Activated naive CD4-positive, alpha-beta T cell treated with anti-CD3 and anti-CD28 coated beads, Interleukin-2, amount 50 U/mL, for 24 hours (primary cell): ENCODE measurements at regions not wholly inside any gene's neighbourhood (a gene's known extent, or its start where the extent isn't known, plus 50 kb on each side); places are given as distances from the start of the nearest gene placed in this dataset.

ENCODE experiments used
- H3K27ac Mint-ChIP-seq: one replicate; pipeline ENCODE4 v1.8.0; 2021; ENCODE audit warnings: mild to moderate bottlenecking, mixed read lengths
- H3K27me3 Mint-ChIP-seq: one replicate; pipeline ENCODE4 v1.8.0; 2021; ENCODE audit warnings: mixed read lengths
- H3K36me3 Mint-ChIP-seq: one replicate; pipeline ENCODE4 v1.8.0; 2021; ENCODE audit warnings: mixed read lengths
- H3K4me1 Mint-ChIP-seq: one replicate; pipeline ENCODE4 v1.8.0; 2021; ENCODE audit warnings: mixed read lengths
- H3K4me3 Mint-ChIP-seq: one replicate; pipeline ENCODE4 v1.8.0; 2021; ENCODE audit warnings: mild to moderate bottlenecking, mixed read lengths
- H3K9me3 Mint-ChIP-seq: one replicate; pipeline ENCODE4 v1.8.0; 2021; ENCODE audit warnings: mixed read lengths

GRCh38 chr3:25117005-25117593, 311.0 kb upstream of the RARB start:
- no peaks in the 10 kb centered on the region for H3K36me3 Mint-ChIP-seq
- no peak overlapping the region for H3K4me3 Mint-ChIP-seq
- no peaks in the 10 kb centered on the region for H3K4me1 Mint-ChIP-seq
- H3K27ac Mint-ChIP-seq, result no peak overlapping the region
- H3K27me3 Mint-ChIP-seq, result no peaks in the 10 kb centered on the region
- H3K9me3 Mint-ChIP-seq, result peaks cover 8% of the 10 kb centered on the region

DNA sequence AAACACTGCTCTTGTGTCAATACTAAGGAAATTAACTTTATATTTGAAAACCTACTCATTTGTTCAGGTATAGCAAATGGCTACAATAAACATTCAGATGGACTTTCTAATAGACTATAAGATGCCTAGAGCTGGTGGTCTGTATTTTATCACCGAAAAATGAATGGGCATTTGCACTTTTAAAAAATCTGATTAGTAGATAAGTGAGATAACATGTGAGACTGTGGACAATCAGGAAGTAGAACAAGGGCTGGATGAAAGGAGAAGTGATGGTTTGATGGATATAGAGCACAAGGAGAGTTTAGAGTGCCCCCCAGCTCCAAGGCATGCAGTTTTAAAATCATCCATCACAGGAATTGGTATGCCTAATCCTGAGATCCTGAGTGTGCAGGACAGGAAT, 308.4 kb upstream of the RARB start:
- no peaks in the 10 kb centered on the region for H3K4me1 Mint-ChIP-seq
- H3K36me3 Mint-ChIP-seq, result no peaks in the 10 kb centered on the region
- H3K9me3 Mint-ChIP-seq, result peaks cover 5% of the 10 kb centered on the region
- H3K4me3 Mint-ChIP-seq, result no peak overlapping the region
- no peak overlapping the region for H3K27ac Mint-ChIP-seq
- no peaks in the 10 kb centered on the region for H3K27me3 Mint-ChIP-seq

DNA sequence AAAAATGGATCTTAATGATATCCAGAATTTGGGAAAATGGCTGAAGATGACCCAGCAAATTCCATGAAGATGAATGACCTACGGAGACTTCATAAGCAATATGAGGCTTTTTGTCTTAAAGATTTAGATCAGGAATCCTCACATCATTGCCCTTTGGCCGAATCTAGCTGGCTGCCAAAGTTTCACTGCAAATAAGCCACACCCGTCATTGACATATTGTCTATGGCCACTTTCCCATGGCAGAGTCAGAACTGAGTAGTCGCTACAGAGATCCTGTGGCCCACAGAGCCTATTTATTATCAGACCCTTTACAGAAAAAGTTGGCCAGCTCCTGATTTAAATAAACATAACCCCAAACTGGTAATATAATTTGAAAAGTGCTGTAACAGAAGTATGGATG, 307.4 kb upstream of the RARB start:
- Mint-ChIP-seq H3K27ac (no peak overlapping the region), H3K4me3 (no peak overlapping the region), H3K27me3 (no peaks in the 10 kb centered on the region)

GRCh38 chr3:25125201-25125600, 302.9 kb upstream of the RARB start:
- Mint-ChIP-seq H3K4me1 (no peaks in the 10 kb centered on the region), H3K4me3 (no peak overlapping the region), H3K9me3 (peaks cover 13% of the 10 kb centered on the region), H3K27ac (no peak overlapping the region), H3K36me3 (no peaks in the 10 kb centered on the region), H3K27me3 (no peaks in the 10 kb centered on the region)

More for the DNA sequence above, 307.4 kb upstream of the RARB start:
- Mint-ChIP-seq H3K9me3 (peaks cover 11% of the 10 kb centered on the region), H3K4me1 (no peaks in the 10 kb centered on the region), H3K36me3 (no peaks in the 10 kb centered on the region)

- H3K4me3 Mint-ChIP-seq, result no peak overlapping the region
- no peaks in the 10 kb centered on the region for H3K36me3 Mint-ChIP-seq
- no peaks in the 10 kb centered on the region for H3K4me1 Mint-ChIP-seq
- H3K9me3 Mint-ChIP-seq, result peaks cover 19% of the 10 kb centered on the region
- H3K27me3 Mint-ChIP-seq, result no peaks in the 10 kb centered on the region
- H3K27ac Mint-ChIP-seq, result no peak overlapping the region
These were observed 299.3 kb upstream of the RARB start for GRCh38 chr3:25128735-25129134.

GRCh38 chr3:25130724-25131520, 297.1 kb upstream of the RARB start:
- Mint-ChIP-seq H3K4me1 (no peaks in the 10 kb centered on the region), H3K9me3 (peaks cover 13% of the 10 kb centered on the region), H3K36me3 (no peaks in the 10 kb centered on the region), H3K4me3 (no peak overlapping the region), H3K27me3 (no peaks in the 10 kb centered on the region), H3K27ac (no peak overlapping the region)

DNA sequence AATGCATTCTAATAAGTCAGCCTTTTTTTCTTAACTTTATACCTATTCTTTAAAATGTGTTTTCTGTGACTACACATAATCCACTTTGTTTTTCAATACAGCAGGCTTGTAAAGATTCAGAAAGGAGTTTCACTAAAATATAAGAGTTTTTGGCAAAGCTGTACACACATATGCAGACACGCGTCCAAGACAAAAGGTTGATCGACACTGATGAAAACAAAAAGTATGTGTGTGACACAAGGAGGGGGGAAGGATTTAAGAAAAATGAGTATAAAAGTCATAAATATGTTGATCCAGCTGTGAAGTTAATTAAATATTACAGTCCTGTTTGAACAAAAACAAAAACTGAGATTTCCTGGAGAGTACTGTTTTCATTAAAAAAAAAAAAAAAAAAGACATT, 294.5 kb upstream of the RARB start:
- Mint-ChIP-seq H3K4me1 (no peaks in the 10 kb centered on the region), H3K27me3 (no peaks in the 10 kb centered on the region), H3K27ac (peak overlapping the region; percentile 14), H3K4me3 (no peak overlapping the region), H3K36me3 (no peaks in the 10 kb centered on the region), H3K9me3 (peaks cover 6% of the 10 kb centered on the region)

DNA sequence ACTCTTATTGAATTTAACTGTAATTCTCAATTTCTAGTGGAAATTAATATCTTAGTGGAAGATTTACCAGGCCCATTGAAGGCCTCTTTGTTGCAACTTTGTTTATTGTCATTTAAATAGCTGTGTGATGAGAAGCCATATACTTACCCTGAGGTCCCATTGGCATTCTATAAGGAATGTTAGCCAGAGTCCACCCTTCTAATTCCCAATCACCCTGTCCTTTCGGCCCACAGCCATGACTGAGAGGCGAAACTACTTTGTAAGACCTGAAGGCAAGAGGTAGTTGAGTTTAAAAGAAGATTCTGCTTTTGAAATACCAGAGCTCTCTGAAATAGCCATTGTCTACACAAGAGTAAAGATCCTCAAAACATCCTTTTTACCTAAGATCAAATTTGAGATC, 290.5 kb upstream of the RARB start:
- Mint-ChIP-seq H3K9me3 (no peaks in the 10 kb centered on the region), H3K4me1 (no peaks in the 10 kb centered on the region), H3K27ac (no peak overlapping the region), H3K36me3 (no peaks in the 10 kb centered on the region), H3K27me3 (no peaks in the 10 kb centered on the region), H3K4me3 (no peak overlapping the region)

GRCh38 chr3:25139267-25139666, 288.8 kb upstream of the RARB start:
- Mint-ChIP-seq H3K4me1 (no peaks in the 10 kb centered on the region), H3K4me3 (no peak overlapping the region), H3K36me3 (no peaks in the 10 kb centered on the region), H3K27ac (no peak overlapping the region), H3K27me3 (no peaks in the 10 kb centered on the region), H3K9me3 (no peaks in the 10 kb centered on the region)

DNA sequence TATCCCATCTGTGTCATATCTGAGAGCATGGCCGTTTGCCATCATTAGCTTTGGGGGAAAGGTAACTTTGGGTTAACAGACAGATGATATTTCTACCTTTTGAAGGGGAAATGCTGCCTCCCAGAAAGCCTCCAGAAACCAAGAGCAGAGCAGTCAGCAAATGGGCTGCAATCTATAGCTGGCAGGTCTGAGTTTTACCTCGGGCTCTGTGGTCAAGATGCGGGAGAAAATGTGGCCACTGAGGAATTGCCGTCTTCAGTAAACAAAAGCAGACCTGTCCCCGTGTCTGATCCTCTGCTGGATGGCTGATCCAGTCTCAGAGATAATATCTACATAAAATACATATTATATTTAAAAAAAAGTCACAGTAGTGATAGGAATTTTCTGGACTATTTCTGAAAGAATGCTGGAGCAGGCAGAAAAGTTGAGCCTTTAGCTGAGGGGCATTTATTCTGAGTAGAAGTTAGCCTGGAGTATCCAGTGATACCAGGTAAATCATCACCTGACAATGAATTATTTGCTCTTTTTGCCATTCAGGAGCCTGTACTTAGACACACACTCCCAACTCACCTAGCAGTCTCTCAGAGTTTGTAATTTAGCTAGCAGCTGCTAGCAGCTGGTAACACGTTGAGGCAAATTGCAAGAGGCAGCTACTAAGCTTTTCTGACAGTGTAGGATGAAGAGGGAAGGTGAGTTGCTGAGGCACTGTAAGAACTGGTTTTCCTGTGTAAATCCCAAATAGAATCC, 285.3 kb upstream of the RARB start:
- H3K4me1 Mint-ChIP-seq, result no peaks in the 10 kb centered on the region
- H3K27ac Mint-ChIP-seq, result no peak overlapping the region
- no peak overlapping the region for H3K4me3 Mint-ChIP-seq
- peaks cover 2% of the 10 kb centered on the region for H3K27me3 Mint-ChIP-seq
- no peaks in the 10 kb centered on the region for H3K36me3 Mint-ChIP-seq
- H3K9me3 Mint-ChIP-seq, result no peaks in the 10 kb centered on the region

- peaks cover 2% of the 10 kb centered on the region for H3K27me3 Mint-ChIP-seq
- H3K9me3 Mint-ChIP-seq, result no peaks in the 10 kb centered on the region
- no peaks in the 10 kb centered on the region for H3K36me3 Mint-ChIP-seq
- no peak overlapping the region for H3K4me3 Mint-ChIP-seq
- H3K27ac Mint-ChIP-seq, result no peak overlapping the region
- H3K4me1 Mint-ChIP-seq, result no peaks in the 10 kb centered on the region
These were observed 284.6 kb upstream of the RARB start for GRCh38 chr3:25143356-25144025.

GRCh38 chr3:25144430-25144829, 283.6 kb upstream of the RARB start:
- H3K9me3 Mint-ChIP-seq, result no peaks in the 10 kb centered on the region
- peaks cover 2% of the 10 kb centered on the region for H3K27me3 Mint-ChIP-seq
- H3K4me1 Mint-ChIP-seq, result no peaks in the 10 kb centered on the region
- H3K27ac Mint-ChIP-seq, result no peak overlapping the region
- no peak overlapping the region for H3K4me3 Mint-ChIP-seq
- H3K36me3 Mint-ChIP-seq, result no peaks in the 10 kb centered on the region

- no peaks in the 10 kb centered on the region for H3K4me1 Mint-ChIP-seq
- no peak overlapping the region for H3K27ac Mint-ChIP-seq
- H3K4me3 Mint-ChIP-seq, result no peak overlapping the region
These were observed 282.9 kb upstream of the RARB start for GRCh38 chr3:25145176-25145575.

DNA sequence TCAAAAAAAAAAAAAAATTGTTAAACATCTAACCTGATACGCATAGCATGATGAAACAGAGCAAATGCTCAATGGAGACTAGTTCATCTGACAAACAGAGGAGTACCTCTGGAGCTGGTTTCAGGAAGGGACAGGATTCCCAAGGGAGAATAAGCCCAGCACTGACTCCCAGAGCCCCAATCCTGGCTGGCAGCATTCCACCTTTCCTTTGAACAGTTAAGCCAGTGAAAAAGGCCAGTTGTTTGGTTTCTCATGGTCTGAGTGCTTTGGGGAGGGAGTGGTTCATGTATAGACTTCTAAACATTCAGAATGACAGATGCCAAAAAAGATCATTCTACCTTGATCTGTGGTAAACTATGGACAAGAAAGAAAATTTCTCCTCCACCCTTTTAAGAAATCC, 277.9 kb upstream of the RARB start:
- H3K9me3 Mint-ChIP-seq, result no peaks in the 10 kb centered on the region
- H3K27me3 Mint-ChIP-seq, result peaks cover 2% of the 10 kb centered on the region
- H3K36me3 Mint-ChIP-seq, result no peaks in the 10 kb centered on the region
- no peaks in the 10 kb centered on the region for H3K4me1 Mint-ChIP-seq
- no peak overlapping the region for H3K4me3 Mint-ChIP-seq
- no peak overlapping the region for H3K27ac Mint-ChIP-seq

More at GRCh38 chr3:25145176-25145575, 282.9 kb upstream of the RARB start:
- Mint-ChIP-seq H3K9me3 (no peaks in the 10 kb centered on the region), H3K27me3 (peaks cover 2% of the 10 kb centered on the region), H3K36me3 (no peaks in the 10 kb centered on the region)

- H3K27ac Mint-ChIP-seq, result no peak overlapping the region
- H3K4me3 Mint-ChIP-seq, result no peak overlapping the region
- H3K27me3 Mint-ChIP-seq, result no peaks in the 10 kb centered on the region
- H3K9me3 Mint-ChIP-seq, result no peaks in the 10 kb centered on the region
- H3K4me1 Mint-ChIP-seq, result no peaks in the 10 kb centered on the region
- H3K36me3 Mint-ChIP-seq, result no peaks in the 10 kb centered on the region
These were observed 276.7 kb upstream of the RARB start for GRCh38 chr3:25151281-25151902.
